MM.1S (cell line): ENCODE measurements at regions not wholly inside any gene's neighbourhood (a gene's known extent, or its start where the extent isn't known, plus 50 kb on each side); places are given as distances from the start of the nearest gene placed in this dataset.

Source experiments
- CTCF ChIP-seq: fragments of 300-600 bp; sonication (generic); IDR thresholded peaks from 2 replicates; pipeline ENCODE4 v1.5.1; 2016; ENCODE audit warnings: antibody characterized with exemption, low read length, mixed read lengths
- EZH2 ChIP-seq: fragments of 300-600 bp; sonication (generic); optimal IDR thresholded peaks from 2 replicates; pipeline ENCODE3; 2017; ENCODE audit warnings: low read depth, mild to moderate bottlenecking, antibody characterized with exemption, low read length, mixed read lengths
- EZH2phosphoT487 ChIP-seq: fragments of 300-600 bp; sonication (generic); IDR thresholded peaks from 2 replicates; pipeline ENCODE4 v1.6.1; 2018; ENCODE audit warnings: antibody characterized with exemption, low read length

GRCh38 chr17:70678889-70679288, 509.6 kb downstream of the KCNJ2 start:
- no peak for TF ChIP-seq CTCF
- TF ChIP-seq EZH2, result no peak
- TF ChIP-seq EZH2phosphoT487, result no peak
